Esophagus muscularis mucosa (tissue), 4 donors: ENCODE measurements at regions not wholly inside any gene's neighbourhood (a gene's known extent, or its start where the extent isn't known, plus 50 kb on each side); places are given as distances from the start of the nearest gene placed in this dataset.

ENCODE experiments used
- DNase-seq: peaks from one replicate; pipeline ENCODE4 v3.0.0-alpha.2; 2017; ENCODE audit errors: extremely low spot score
- H3K27ac ChIP-seq, 4 donors: fragments of 200-600 bp; sonication (generic); replicated peaks in 1 of 4; 1 replicate in 3 of 4; 2 replicates in 1 of 4; pipeline ENCODE4 v1.5.1; 2016 to 2019; ENCODE audit warnings: mild to moderate bottlenecking in 1 of 4
- H3K27me3 ChIP-seq, 4 donors: fragments of 200-600 bp; sonication (generic); one replicate each; pipeline versions ENCODE4 v1.5.1 to v1.6.0; 2016 to 2019
- H3K36me3 ChIP-seq, 4 donors: fragments of 200-600 bp; sonication (generic); one replicate each; pipeline ENCODE4 v1.5.1; 2016 to 2019
- H3K4me1 ChIP-seq, 4 donors: fragments of 200-600 bp; sonication (generic); one replicate each; pipeline ENCODE4 v1.5.1; 2016 to 2019
- H3K4me3 ChIP-seq, 4 donors: fragments of 200-600 bp; sonication (generic); 1 replicate in 2 of 4; 2 replicates in 2 of 4; pipeline ENCODE4 v1.5.1; 2016 to 2019; ENCODE audit warnings: mild to moderate bottlenecking in 4 of 4, moderate library complexity in 1 of 4
- H3K9me3 ChIP-seq, 4 donors: fragments of 200-600 bp; sonication (generic); 1 replicate in 3 of 4; 2 replicates in 1 of 4; pipeline ENCODE4 v1.5.1; 2016 to 2019
- CTCF ChIP-seq, 3 experiments: fragments of 200-600 bp in 2 of 3; fragments of 450-650 bp in 1 of 3; sonication (generic) in 2 of 3; IDR thresholded peaks; one replicate each; pipeline ENCODE4 v1.5.1; 2017 to 2019; ENCODE audit warnings: antibody characterized with exemption in 3 of 3, mild to moderate bottlenecking in 2 of 3, moderate library complexity in 1 of 3
- EP300 ChIP-seq: sonication (generic); formaldehyde crosslinking; IDR thresholded peaks from one replicate; pipeline ENCODE4 v1.6.1; 2017; ENCODE audit warnings: antibody characterized with exemption
- POLR2A ChIP-seq: fragments of 450-650 bp; IDR thresholded peaks from one replicate; pipeline ENCODE4 v1.6.1; 2017; ENCODE audit warnings: antibody characterized with exemption, moderate library complexity, mild to moderate bottlenecking, low read depth
- POLR2AphosphoS5 ChIP-seq, 2 donors: sonication (generic); formaldehyde crosslinking; IDR thresholded peaks; one replicate each; pipeline ENCODE4 v1.6.1; 2017; ENCODE audit warnings: antibody characterized with exemption in 2 of 2
- WGBS: methylation state at CpG from one replicate; pipeline ENCODE4 v1.1.5; 2018; 5-methylcytosine and 5-hydroxymethylcytosine counted together
- intact Hi-C: fragments of 100-400 bp; cut with DNase I; formaldehyde crosslinking; loops from one replicate; pipeline ENCODE4 v1.15.1; 2023

- Histone ChIP-seq H3K9me3 (no peaks in the 10 kb centered on the region), H3K36me3 (no peaks in the 10 kb centered on the region), H3K4me3 (no peak overlapping the region), H3K27ac (no peak overlapping the region), H3K27me3 (peaks cover 0 to 7% (median 0%) of the 10 kb centered on the region in 4 donors), H3K4me1 (no peaks in the 10 kb centered on the region)
- DNase-seq, result no peak
- TF ChIP-seq CTCF (IDR thresholded peaks at IDR 0.05) (no peak), POLR2A (no peak), POLR2AphosphoS5 (IDR thresholded peaks at IDR 0.05) (no peak), EP300 (no peak)
- intact Hi-C loops, result no loop called here
- WGBS, result 56% methylated on average over 7 of the region's 7 CpGs
Measured at GRCh38 chr4:146032234-146032860, 93.7 kb upstream of the ZNF827 start.

GRCh38 chr4:146029939-146030710, 91.5 kb upstream of the ZNF827 start:
- H3K4me1 ChIP-seq, result no peaks in the 10 kb centered on the region
- DNase-seq, result no peak
- no peak overlapping the region for H3K4me3 ChIP-seq
- H3K36me3 ChIP-seq, result no peaks in the 10 kb centered on the region
- intact Hi-C loops, result no loop called here
- 56% methylated on average over 8 of the region's 8 CpGs for WGBS
- H3K27ac ChIP-seq, result no peak overlapping the region
- no peaks in the 10 kb centered on the region for H3K9me3 ChIP-seq
- no peak for TF ChIP-seq CTCF (IDR thresholded peaks at IDR 0.05)
- TF ChIP-seq EP300, result no peak
- TF ChIP-seq POLR2A, result no peak
- TF ChIP-seq POLR2AphosphoS5 (IDR thresholded peaks at IDR 0.05), result no peak
- H3K27me3 ChIP-seq, result peaks cover 0 to 7% (median 0%) of the 10 kb centered on the region in 4 donors

- Histone ChIP-seq H3K4me1 (no peaks in the 10 kb centered on the region), H3K27ac (no peak overlapping the region), H3K36me3 (no peaks in the 10 kb centered on the region), H3K9me3 (no peaks in the 10 kb centered on the region), H3K4me3 (no peak overlapping the region), H3K27me3 (peaks cover 0 to 7% (median 0%) of the 10 kb centered on the region in 4 donors)
- TF ChIP-seq EP300, result no peak
- TF ChIP-seq POLR2A, result no peak
- TF ChIP-seq CTCF (IDR thresholded peaks at IDR 0.05), result no peak
- TF ChIP-seq POLR2AphosphoS5 (IDR thresholded peaks at IDR 0.05), result no peak
- intact Hi-C loops, result no loop called here
- WGBS, result 91% methylated on average over 3 of the region's 3 CpGs
- no peak for DNase-seq
Measured at GRCh38 chr4:146029147-146029546, 90.5 kb upstream of the ZNF827 start.

DNA sequence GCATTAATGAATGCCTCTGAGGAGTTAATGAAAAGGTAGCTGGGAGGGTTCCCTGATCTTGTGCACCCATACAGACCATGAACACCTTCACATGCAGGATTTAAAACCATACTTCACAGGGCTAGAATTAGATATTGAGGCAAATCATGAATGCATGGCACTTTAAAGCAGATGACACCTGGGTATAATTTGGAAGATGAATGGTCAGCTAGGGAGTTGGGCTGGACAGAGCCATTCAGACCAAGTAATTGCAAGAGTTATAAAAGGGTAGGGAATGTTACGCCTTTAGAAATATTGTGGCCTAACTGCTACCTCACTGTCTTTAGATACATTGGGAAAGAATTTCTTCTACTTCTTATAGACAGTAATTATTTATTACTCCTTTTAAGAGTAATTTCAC, 89.1 kb upstream of the ZNF827 start:
- intact Hi-C loops, result no loop called here

More for the DNA sequence above, 89.1 kb upstream of the ZNF827 start:
- WGBS, result 90% methylated on average over 1 of the region's 1 CpG
- Histone ChIP-seq H3K36me3 (no peaks in the 10 kb centered on the region), H3K4me1 (no peaks in the 10 kb centered on the region), H3K4me3 (no peak overlapping the region), H3K9me3 (no peaks in the 10 kb centered on the region), H3K27ac (no peak overlapping the region), H3K27me3 (peaks cover 0 to 3% (median 0%) of the 10 kb centered on the region in 4 donors)
- no peak for DNase-seq
- TF ChIP-seq CTCF (IDR thresholded peaks at IDR 0.05), result no peak
- TF ChIP-seq POLR2AphosphoS5 (IDR thresholded peaks at IDR 0.05), result no peak
- no peak for TF ChIP-seq POLR2A
- no peak for TF ChIP-seq EP300
